ENCODE measurements at regions not wholly inside any gene's neighbourhood (a gene's known extent, or its start where the extent isn't known, plus 50 kb on each side); places are given as distances from the start of the nearest gene placed in this dataset.

DNA sequence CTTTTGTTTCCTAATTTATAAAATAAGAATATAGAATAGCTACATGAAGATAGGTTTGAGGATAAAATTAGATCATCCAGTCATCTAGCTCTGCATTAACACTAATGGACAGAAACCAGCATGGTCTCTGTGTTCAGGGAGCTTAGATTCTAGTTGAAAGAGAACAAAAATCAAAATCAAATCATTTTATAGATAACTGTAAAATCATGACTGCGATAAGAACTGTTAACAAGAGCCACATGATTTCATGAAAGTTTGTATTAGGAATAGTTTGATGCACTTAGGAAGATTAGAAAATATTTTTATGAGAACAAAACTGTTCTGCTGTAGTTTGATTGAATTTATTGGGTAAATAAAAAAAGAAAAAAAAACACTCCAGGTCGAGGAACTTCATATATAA, 1074.7 kb downstream of the MAT2B start:
- TF ChIP-seq, protein P1, sequence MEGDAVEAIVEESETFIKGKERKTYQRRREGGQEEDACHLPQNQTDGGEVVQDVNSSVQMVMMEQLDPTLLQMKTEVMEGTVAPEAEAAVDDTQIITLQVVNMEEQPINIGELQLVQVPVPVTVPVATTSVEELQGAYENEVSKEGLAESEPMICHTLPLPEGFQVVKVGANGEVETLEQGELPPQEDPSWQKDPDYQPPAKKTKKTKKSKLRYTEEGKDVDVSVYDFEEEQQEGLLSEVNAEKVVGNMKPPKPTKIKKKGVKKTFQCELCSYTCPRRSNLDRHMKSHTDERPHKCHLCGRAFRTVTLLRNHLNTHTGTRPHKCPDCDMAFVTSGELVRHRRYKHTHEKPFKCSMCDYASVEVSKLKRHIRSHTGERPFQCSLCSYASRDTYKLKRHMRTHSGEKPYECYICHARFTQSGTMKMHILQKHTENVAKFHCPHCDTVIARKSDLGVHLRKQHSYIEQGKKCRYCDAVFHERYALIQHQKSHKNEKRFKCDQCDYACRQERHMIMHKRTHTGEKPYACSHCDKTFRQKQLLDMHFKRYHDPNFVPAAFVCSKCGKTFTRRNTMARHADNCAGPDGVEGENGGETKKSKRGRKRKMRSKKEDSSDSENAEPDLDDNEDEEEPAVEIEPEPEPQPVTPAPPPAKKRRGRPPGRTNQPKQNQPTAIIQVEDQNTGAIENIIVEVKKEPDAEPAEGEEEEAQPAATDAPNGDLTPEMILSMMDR (IDR thresholded peaks at IDR 0.05; ENCODE audit: borderline replicate concordance, insufficient read depth, low read depth, low read length): no peak
- no peak overlapping the region for H3K4me3 ChIP-seq (ENCODE audit: low read depth, low read length)

DNA sequence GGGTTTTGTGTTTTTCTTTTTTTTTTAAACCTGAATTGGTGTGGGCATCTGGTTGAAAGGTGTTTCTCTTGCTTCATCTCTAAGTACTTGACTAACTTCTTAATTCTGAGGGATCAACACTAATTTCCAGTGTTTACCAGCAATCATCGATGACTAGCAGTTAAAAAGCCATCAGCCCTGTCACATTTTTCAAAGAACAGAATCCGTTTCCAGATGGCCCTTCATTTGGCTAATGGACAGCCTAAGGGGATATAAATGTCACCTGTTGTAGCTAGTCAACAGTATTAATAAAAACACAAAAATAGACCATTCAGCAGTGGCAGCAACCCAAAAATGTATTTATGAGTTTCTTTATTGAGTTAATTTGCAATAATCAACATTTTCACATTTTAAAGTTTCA, 1076.5 kb downstream of the MAT2B start:
- H3K4me3 ChIP-seq (ENCODE audit: low read depth, low read length): no peak overlapping the region

DNA sequence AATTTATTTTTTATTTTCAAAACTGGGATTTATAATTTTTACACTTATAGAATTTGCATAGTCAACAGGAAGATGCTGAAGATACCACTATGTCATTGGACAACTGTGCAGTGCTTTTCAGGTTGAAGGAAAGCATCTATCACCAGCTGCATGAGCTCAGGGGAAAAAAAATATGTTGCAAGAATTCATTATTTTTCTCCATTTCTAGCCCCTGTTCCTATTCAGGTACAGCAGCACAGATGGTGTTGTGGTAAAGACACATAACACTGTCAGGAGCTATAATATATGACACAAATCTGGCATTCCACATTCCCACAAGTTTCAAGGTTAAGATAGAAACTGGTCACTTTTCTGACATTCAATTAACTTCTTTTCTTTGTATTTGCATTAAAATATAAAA, 1088.6 kb downstream of the MAT2B start:
- no peak overlapping the region for H3K4me3 ChIP-seq (ENCODE audit: low read depth, low read length)
- TF ChIP-seq, protein P1 (IDR thresholded peaks at IDR 0.05; ENCODE audit: borderline replicate concordance, insufficient read depth, low read depth, low read length): no peak

More for the DNA sequence above, 1076.5 kb downstream of the MAT2B start:
- TF ChIP-seq, protein P1 (IDR thresholded peaks at IDR 0.05; ENCODE audit: borderline replicate concordance, insufficient read depth, low read depth, low read length): no peak

DNA sequence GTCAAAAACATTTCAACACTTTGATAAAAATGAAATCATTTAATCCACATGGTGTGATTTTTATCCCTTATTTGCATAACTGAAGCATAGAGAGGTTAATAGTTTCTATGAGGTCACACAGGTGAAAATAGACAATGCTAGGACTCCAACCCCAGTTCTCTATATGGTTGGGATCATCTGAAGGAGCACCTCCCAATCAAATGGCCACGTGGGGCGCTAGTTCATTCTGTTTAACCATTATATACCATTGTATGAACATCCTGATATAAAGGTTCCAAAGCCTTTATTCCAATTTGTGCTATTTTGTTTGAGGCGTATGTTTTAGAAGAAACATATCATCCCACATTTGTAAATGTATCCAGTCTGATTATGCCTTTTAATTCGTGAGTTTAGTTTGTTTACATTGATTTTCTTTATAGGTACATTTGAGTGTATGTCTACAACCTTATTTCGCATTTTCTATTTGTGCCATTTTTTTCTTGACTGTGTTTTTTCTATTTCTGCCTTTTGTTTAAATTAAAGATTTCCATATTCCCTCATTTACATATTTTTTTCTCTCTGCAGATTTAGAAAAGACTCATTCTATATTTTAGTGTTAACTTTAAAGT, 1092.0 kb downstream of the MAT2B start:
- TF ChIP-seq, protein P1 (IDR thresholded peaks at IDR 0.05; ENCODE audit: borderline replicate concordance, insufficient read depth, low read depth, low read length): peak; percentile 44
- no peak overlapping the region for H3K4me3 ChIP-seq (ENCODE audit: low read depth, low read length)

DNA sequence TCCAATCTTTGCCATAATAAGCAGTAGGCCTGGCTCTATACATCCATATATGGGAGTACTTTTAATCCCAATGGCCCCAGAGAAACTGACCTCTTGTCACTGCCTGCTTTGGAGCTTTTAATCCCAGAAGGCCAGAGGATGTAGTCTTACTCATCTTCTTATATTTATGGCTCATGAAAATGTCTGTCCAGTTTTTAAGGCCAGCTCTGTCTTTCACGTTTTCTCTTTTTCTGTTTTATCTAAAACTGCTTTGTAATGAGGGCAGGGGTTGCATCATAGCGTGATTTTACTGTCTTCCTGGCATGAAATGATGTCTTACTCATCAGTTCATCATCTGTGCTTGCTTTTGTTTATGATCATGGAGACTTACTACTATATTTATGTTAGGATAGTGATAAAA, 1094.9 kb downstream of the MAT2B start:
- TF ChIP-seq, protein P1 (IDR thresholded peaks at IDR 0.05; ENCODE audit: borderline replicate concordance, insufficient read depth, low read depth, low read length): no peak
- H3K4me3 ChIP-seq (ENCODE audit: low read depth, low read length): no peak overlapping the region

DNA sequence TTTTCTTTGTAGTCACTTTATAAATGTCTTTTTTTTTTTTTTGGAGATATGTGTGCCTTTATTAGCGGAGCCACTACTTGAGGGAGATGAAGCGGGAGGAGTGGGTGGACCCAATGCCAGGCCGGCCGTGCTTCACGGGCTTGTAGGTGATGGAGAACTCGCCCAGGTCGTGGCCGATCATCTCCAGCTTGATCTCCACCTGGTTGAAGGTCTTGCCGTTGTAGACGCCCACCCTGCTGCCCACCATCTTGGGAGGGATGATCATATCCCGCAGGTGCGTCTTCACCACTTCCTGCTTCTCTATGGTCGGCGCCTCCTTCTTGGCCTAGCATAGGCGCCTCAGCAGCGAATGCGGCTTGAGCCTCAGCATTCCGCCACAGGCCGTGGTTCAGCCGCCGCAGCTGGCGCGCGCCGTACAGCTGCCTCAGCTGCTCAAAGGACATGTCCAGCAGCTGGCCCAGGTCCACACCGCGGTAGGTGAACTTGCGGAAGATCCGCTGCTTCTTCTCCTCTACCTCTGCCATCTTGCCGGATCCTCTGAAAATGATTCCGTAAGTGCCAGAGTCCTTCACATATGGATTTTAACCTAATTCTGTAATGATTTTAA, 1095.6 kb downstream of the MAT2B start:
- H3K4me3 ChIP-seq (ENCODE audit: low read depth, low read length): no peak overlapping the region
- TF ChIP-seq, protein P1 (IDR thresholded peaks at IDR 0.05; ENCODE audit: borderline replicate concordance, insufficient read depth, low read depth, low read length): no peak

DNA sequence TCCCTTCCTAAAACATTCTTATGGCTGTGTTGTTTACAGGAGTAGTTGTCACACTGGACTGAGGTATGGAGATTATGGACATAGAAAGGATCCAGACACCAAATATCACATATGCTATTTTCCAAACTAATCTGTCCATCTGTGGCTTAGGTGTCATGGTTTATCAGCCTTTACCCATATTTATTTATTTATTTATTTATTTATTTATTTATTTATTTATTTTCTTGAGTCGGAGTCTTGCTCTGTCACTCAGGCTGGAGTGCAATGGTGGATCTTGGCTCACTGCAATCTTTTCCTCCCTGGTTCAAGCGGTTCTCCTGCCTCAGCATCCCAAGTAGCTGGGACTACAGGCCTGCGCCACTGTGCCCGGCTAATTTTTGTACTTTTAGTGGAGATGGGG, 1103.1 kb downstream of the MAT2B start:
- H3K4me3 ChIP-seq (ENCODE audit: low read depth, low read length): no peak overlapping the region
- TF ChIP-seq, protein P1 (IDR thresholded peaks at IDR 0.05; ENCODE audit: borderline replicate concordance, insufficient read depth, low read depth, low read length): no peak

Measured in GM12875 (cell line).